NOMO-1 treated with dmso at 0.1 percent for 144 hours (cell line): ENCODE measurements at regions not wholly inside any gene's neighbourhood (a gene's known extent, or its start where the extent isn't known, plus 50 kb on each side); places are given as distances from the start of the nearest gene placed in this dataset.

Source experiments
- DNase-seq: peaks from one replicate; lab custom pipeline; 2025; ENCODE audit not compliant: unreplicated experiment; lab: John Stamatoyannopoulos, UW

- DNase-seq, result no peak
Measured at GRCh38 chr17:56737421-56738161, 96.1 kb downstream of the C17orf67 start.

GRCh38 chr17:56739376-56739775, 94.3 kb downstream of the C17orf67 start:
- no peak for DNase-seq

GRCh38 chr17:56739776-56740175, 93.9 kb downstream of the C17orf67 start:
- no peak for DNase-seq

- DNase-seq, result no peak
Measured at GRCh38 chr17:56740481-56740880, 93.2 kb downstream of the C17orf67 start.
